BJ (cell line): ENCODE measurements at regions not wholly inside any gene's neighbourhood (a gene's known extent, or its start where the extent isn't known, plus 50 kb on each side); places are given as distances from the start of the nearest gene placed in this dataset.

ENCODE experiments used
- CTCF ChIA-PET: fragments of 350-600 bp; formaldehyde crosslinking; extraction: SDS; loops from one replicate; lab custom pipeline; 2021; ENCODE audit warnings: antibody characterized with exemption, inconsistent platforms; lab: Yijun Ruan, JAX
- POLR2A ChIA-PET: fragments of 300-600 bp; sonication (Branson Sonifier 250); formaldehyde crosslinking; extraction: SDS; loops from one replicate; lab custom pipeline; 2021; ENCODE audit warnings: antibody characterized with exemption; lab: Charles Lee
- DNase-seq: peaks from one replicate; pipeline ENCODE4 v3.0.0-alpha.2; 2011; ENCODE audit warnings: low read depth
- H3K27me3 ChIP-seq: 2 replicates; pipeline ENCODE4 v1.6.0; 2011; ENCODE audit warnings: low read length; ENCODE audit not compliant: control insufficient read depth, insufficient read depth
- H3K36me3 ChIP-seq: 2 replicates; pipeline ENCODE4 v1.5.1; 2011; ENCODE audit warnings: low read length; ENCODE audit not compliant: control insufficient read depth, insufficient read depth
- H3K4me3 ChIP-seq: 2 replicates; pipeline ENCODE4 v1.5.1; 2011; ENCODE audit warnings: low read depth, mild to moderate bottlenecking, control low read depth, low read length
- CTCF ChIP-seq: IDR thresholded peaks from 2 replicates; pipeline ENCODE4 v1.5.1; 2011; ENCODE audit warnings: low read depth, mild to moderate bottlenecking, control low read depth, inconsistent platforms, low read length, moderate library complexity; ENCODE audit not compliant: insufficient read depth

GRCh38 chr3:182612332-182612731 is 181.0 kb upstream of the ATP11B start:
- H3K4me3 ChIP-seq = no peak overlapping the region
- ChIA-PET CTCF (no interaction called here), POLR2A (no interaction called here)
- DNase-seq = no peak
- H3K36me3 ChIP-seq = no peaks in the 10 kb centered on the region
- no peaks in the 10 kb centered on the region for H3K27me3 ChIP-seq
- TF ChIP-seq CTCF = no peak

- no peak for TF ChIP-seq CTCF
- POLR2A ChIA-PET = no interaction called here
- CTCF ChIA-PET = no interaction called here
- no peaks in the 10 kb centered on the region for H3K36me3 ChIP-seq
- no peak overlapping the region for H3K4me3 ChIP-seq
- no peaks in the 10 kb centered on the region for H3K27me3 ChIP-seq
- DNase-seq = no peak
Measured at GRCh38 chr3:182617500-182617899, 175.8 kb upstream of the ATP11B start.

- ChIA-PET CTCF (no interaction called here), POLR2A (no interaction called here)
- TF ChIP-seq CTCF = 0 out of 2 replicates have a peak, but pooled peaks have one; percentile 22
- Histone ChIP-seq H3K4me3 (no peak overlapping the region), H3K36me3 (no peaks in the 10 kb centered on the region), H3K27me3 (no peaks in the 10 kb centered on the region)
- no peak for DNase-seq
Measured at GRCh38 chr3:182618085-182618732, 175.1 kb upstream of the ATP11B start.

- TF ChIP-seq CTCF = no peak
- no peak for DNase-seq
- ChIA-PET POLR2A (interaction anchor here (0.6 kb wide), 1 partner anchor 26 kb away, joined by 3 read pairs; no protein-coding TSS in a partner anchor), CTCF (no interaction called here)
- no peak overlapping the region for H3K4me3 ChIP-seq
- no peaks in the 10 kb centered on the region for H3K36me3 ChIP-seq
- no peaks in the 10 kb centered on the region for H3K27me3 ChIP-seq
Measured at GRCh38 chr3:182618981-182619591, 174.2 kb upstream of the ATP11B start.

- H3K36me3 ChIP-seq = no peaks in the 10 kb centered on the region
- H3K27me3 ChIP-seq = no peaks in the 10 kb centered on the region
- ChIA-PET POLR2A (no interaction called here), CTCF (interaction anchor here (1.0 kb wide), 1 partner anchor 912 kb away, joined by 3 read pairs; no protein-coding TSS in a partner anchor)
- no peak overlapping the region for H3K4me3 ChIP-seq
- DNase-seq = no peak
- no peak for TF ChIP-seq CTCF
Measured at GRCh38 chr3:182620723-182621434, 172.4 kb upstream of the ATP11B start.
